Duodenal mucosa (tissue), 2 donors: ENCODE measurements at regions not wholly inside any gene's neighbourhood (a gene's known extent, or its start where the extent isn't known, plus 50 kb on each side); places are given as distances from the start of the nearest gene placed in this dataset.

Experiments used
- H3K27ac ChIP-seq: one replicate; pipeline ENCODE4 v1.7.0; 2013; ENCODE audit warnings: low read depth, low read length
- H3K27me3 ChIP-seq, 2 donors: one replicate each; pipeline ENCODE4 v1.7.0; 2013; ENCODE audit warnings: low read length in 2 of 2, control low read depth in 1 of 2; ENCODE audit not compliant: insufficient read depth in 2 of 2, control insufficient read depth in 1 of 2
- H3K36me3 ChIP-seq, 2 donors: one replicate each; pipeline ENCODE4 v1.7.0; 2013; ENCODE audit warnings: low read length in 2 of 2, control low read depth in 1 of 2; ENCODE audit not compliant: insufficient read depth in 2 of 2, control insufficient read depth in 1 of 2
- H3K4me1 ChIP-seq, 2 donors: one replicate each; pipeline ENCODE4 v1.7.0; 2013; ENCODE audit warnings: low read length in 2 of 2, control low read depth in 1 of 2; ENCODE audit not compliant: insufficient read depth in 2 of 2, control insufficient read depth in 1 of 2
- H3K4me3 ChIP-seq, 2 donors: one replicate each; pipeline ENCODE4 v1.7.0; 2013; ENCODE audit warnings: low read length in 2 of 2, low read depth in 1 of 2
- H3K9ac ChIP-seq, 2 donors: one replicate each; pipeline ENCODE4 v1.7.0; 2013; ENCODE audit warnings: low read length in 2 of 2, low read depth in 1 of 2
- H3K9me3 ChIP-seq, 2 donors: one replicate each; pipeline ENCODE4 v1.7.0; 2013; ENCODE audit warnings: low read length in 2 of 2, control low read depth in 1 of 2; ENCODE audit not compliant: control insufficient read depth in 1 of 2

GRCh38 chr4:80145739-80146138 is 51.6 kb upstream of the PRDM8 start:
- H3K9me3 ChIP-seq: no peaks in the 10 kb centered on the region
- H3K27me3 ChIP-seq: no peaks in the 10 kb centered on the region
- no peak overlapping the region for H3K9ac ChIP-seq
- no peak overlapping the region for H3K27ac ChIP-seq
- H3K4me1 ChIP-seq: no peaks in the 10 kb centered on the region
- H3K4me3 ChIP-seq: no peak overlapping the region
- H3K36me3 ChIP-seq: no peaks in the 10 kb centered on the region

GRCh38 chr4:80144676-80145470 is 52.4 kb upstream of the PRDM8 start:
- no peaks in the 10 kb centered on the region for H3K4me1 ChIP-seq
- H3K27ac ChIP-seq: no peak overlapping the region
- H3K4me3 ChIP-seq: no peak overlapping the region
- H3K36me3 ChIP-seq: no peaks in the 10 kb centered on the region
- no peaks in the 10 kb centered on the region for H3K27me3 ChIP-seq
- H3K9me3 ChIP-seq: no peaks in the 10 kb centered on the region
- no peak overlapping the region for H3K9ac ChIP-seq

GRCh38 chr4:80143307-80143679 is 54.0 kb upstream of the PRDM8 start:
- no peaks in the 10 kb centered on the region for H3K4me1 ChIP-seq
- no peak overlapping the region for H3K4me3 ChIP-seq
- H3K9me3 ChIP-seq: no peaks in the 10 kb centered on the region
- H3K27ac ChIP-seq: no peak overlapping the region
- H3K36me3 ChIP-seq: no peaks in the 10 kb centered on the region
- no peak overlapping the region for H3K9ac ChIP-seq
- no peaks in the 10 kb centered on the region for H3K27me3 ChIP-seq

GRCh38 chr4:80142394-80143306 is 54.7 kb upstream of the PRDM8 start:
- Histone ChIP-seq H3K9me3 (no peaks in the 10 kb centered on the region), H3K9ac (no peak overlapping the region), H3K27ac (no peak overlapping the region), H3K36me3 (no peaks in the 10 kb centered on the region), H3K4me3 (no peak overlapping the region), H3K4me1 (no peaks in the 10 kb centered on the region), H3K27me3 (no peaks in the 10 kb centered on the region)

GRCh38 chr4:80141543-80141942 is 55.8 kb upstream of the PRDM8 start:
- Histone ChIP-seq H3K27ac (no peak overlapping the region), H3K27me3 (no peaks in the 10 kb centered on the region), H3K9ac (no peak overlapping the region)

GRCh38 chr4:80140194-80140593 is 57.1 kb upstream of the PRDM8 start:
- H3K27me3 ChIP-seq: no peaks in the 10 kb centered on the region
- H3K9ac ChIP-seq: no peak overlapping the region
- no peak overlapping the region for H3K27ac ChIP-seq
- H3K4me1 ChIP-seq: no peaks in the 10 kb centered on the region
- H3K36me3 ChIP-seq: no peaks in the 10 kb centered on the region
- no peak overlapping the region for H3K4me3 ChIP-seq
- no peaks in the 10 kb centered on the region for H3K9me3 ChIP-seq

More at GRCh38 chr4:80141543-80141942, 55.8 kb upstream of the PRDM8 start:
- Histone ChIP-seq H3K36me3 (no peaks in the 10 kb centered on the region), H3K9me3 (no peaks in the 10 kb centered on the region), H3K4me1 (no peaks in the 10 kb centered on the region), H3K4me3 (no peak overlapping the region)

- no peaks in the 10 kb centered on the region for H3K4me1 ChIP-seq
- H3K36me3 ChIP-seq: no peaks in the 10 kb centered on the region
- no peaks in the 10 kb centered on the region for H3K9me3 ChIP-seq
- no peak overlapping the region for H3K27ac ChIP-seq
- H3K27me3 ChIP-seq: no peaks in the 10 kb centered on the region
- no peak overlapping the region for H3K4me3 ChIP-seq
- no peak overlapping the region for H3K9ac ChIP-seq
Measured at GRCh38 chr4:80139671-80140070, 57.6 kb upstream of the PRDM8 start.

- Histone ChIP-seq H3K27ac (no peak overlapping the region), H3K27me3 (no peaks in the 10 kb centered on the region), H3K4me1 (no peaks in the 10 kb centered on the region), H3K9ac (no peak overlapping the region), H3K4me3 (no peak overlapping the region), H3K36me3 (no peaks in the 10 kb centered on the region), H3K9me3 (no peaks in the 10 kb centered on the region)
Measured at GRCh38 chr4:80138551-80139538, 58.5 kb upstream of the PRDM8 start.

GRCh38 chr4:80137631-80138030 is 59.7 kb upstream of the PRDM8 start:
- Histone ChIP-seq H3K36me3 (no peaks in the 10 kb centered on the region), H3K9me3 (no peaks in the 10 kb centered on the region), H3K27me3 (no peaks in the 10 kb centered on the region), H3K27ac (no peak overlapping the region), H3K4me3 (no peak overlapping the region), H3K4me1 (no peaks in the 10 kb centered on the region), H3K9ac (no peak overlapping the region)
